ENCODE measurements at regions not wholly inside any gene's neighbourhood (a gene's known extent, or its start where the extent isn't known, plus 50 kb on each side); places are given as distances from the start of the nearest gene placed in this dataset.

DNA sequence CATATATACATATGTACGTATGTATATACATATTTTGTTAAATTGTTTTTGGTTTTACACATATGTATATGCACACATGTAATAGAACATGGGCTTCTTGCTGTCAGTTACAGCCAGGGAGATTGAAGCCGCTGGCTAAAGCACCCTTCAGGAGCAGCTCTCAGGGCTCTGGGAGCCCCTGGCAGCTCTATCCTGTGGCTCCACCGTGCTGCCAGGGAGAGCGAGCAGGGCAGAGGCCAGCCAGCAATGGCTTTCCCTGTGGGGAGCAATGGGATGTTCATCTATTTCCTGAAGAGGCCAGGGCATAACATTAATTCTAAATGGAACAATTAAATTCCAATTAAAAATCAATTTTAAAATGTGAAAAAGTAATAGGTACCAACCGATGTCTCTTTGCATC, 102.9 kb downstream of the PSMG1 start:
- WGBS, 2 experiments (ENCODE audit: extremely low coverage in 2 of 2, insufficient read length in 1 of 2): no CpG with 5 or more reads among the region's 5 CpGs
- DNase-seq: no peak
- POLR2A ChIA-PET (ENCODE audit: unreplicated experiment): no interaction called here
- no TSS peak for BruUV-seq (replicated peaks)
- in situ Hi-C loops (cut with MboI; ENCODE audit: low sequenced_read_pairs) (no loop called here), intact Hi-C loops (cut with micrococcal nuclease) (no loop called here), dilution Hi-C loops (cut with HindIII; ENCODE audit: low sequenced_read_pairs, unreplicated experiment) (no loop called here)
- Histone ChIP-seq H4K5ac (ENCODE audit: low read depth, low read length) (no peak overlapping the region), H3K18ac (ENCODE audit: low read depth, low read length) (no peak overlapping the region), H2AK5ac (ENCODE audit: low read depth, low read length) (no peak overlapping the region), H2AK9ac (replicated peaks; ENCODE audit: low read depth, low read length, poor library complexity) (no peak overlapping the region), H3K9ac (ENCODE audit: low read depth, low read length) (no peak overlapping the region), H2BK120ac (ENCODE audit: low read depth, low read length) (no peak overlapping the region), H3K36me3 (ENCODE audit: control insufficient read depth, insufficient read depth, low read length) (no peaks in the 10 kb centered on the region), H3K4me2 (ENCODE audit: low read depth, low read length) (no peak overlapping the region), H3K9me3 (ENCODE audit: control insufficient read depth, insufficient read depth, low read length) (no peaks in the 10 kb centered on the region), H3K27ac (ENCODE audit: insufficient read depth, low read length) (no peak overlapping the region), H3K4me3 (ENCODE audit: insufficient read depth, low read depth, low read length) (no peak overlapping the region), H2BK20ac (ENCODE audit: low read depth, low read length) (no peak overlapping the region), H4K91ac (ENCODE audit: insufficient read depth, low read depth, low read length) (no peak overlapping the region), H3K79me1 (ENCODE audit: low read depth in 1 of 2, low read length in 2 of 2) (no peaks in the 10 kb centered on the region), H4K20me1 (ENCODE audit: insufficient read depth, low read length) (no peaks in the 10 kb centered on the region), H2AFZ (replicated peaks; ENCODE audit: low read length, poor library complexity) (no peak overlapping the region), H3K4me1 (ENCODE audit: control insufficient read depth, insufficient read depth, low read length) (peaks cover 4% of the 10 kb centered on the region; the same call in 1 of the 2 replicates), H2BK15ac (ENCODE audit: low read depth, low read length) (no peak overlapping the region), H3K27me3 (ENCODE audit: control insufficient read depth, insufficient read depth, low read length) (peaks cover 3% of the 10 kb centered on the region; the same call in 1 of the 2 replicates), H3K56ac (ENCODE audit: extremely low read depth, insufficient read depth, low read length) (no peak overlapping the region), H3K14ac (replicated peaks; ENCODE audit: low read depth, low read length) (no peak overlapping the region), H2BK5ac (ENCODE audit: low read depth, low read length, poor library complexity, severe bottlenecking) (no peak overlapping the region), H4K8ac (ENCODE audit: low read depth in 2 of 2, low read length in 2 of 2) (no peak overlapping the region), H3K9me1 (ENCODE audit: insufficient read depth, low read length) (no peaks in the 10 kb centered on the region), H3K23ac (ENCODE audit: low read depth, low read length) (no peak overlapping the region), H3K4ac (ENCODE audit: low read depth, low read length) (no peak overlapping the region)
- CTCF ChIA-PET: no interaction called here
- ATAC-seq (ENCODE audit: low read depth): no peak
- TF ChIP-seq RCOR1 (IDR thresholded peaks at IDR 0.05; ENCODE audit: insufficient replicate concordance, low read length): no peak
- no peak for TF ChIP-seq RFX5 (IDR thresholded peaks at IDR 0.05; ENCODE audit: low read depth, low read length)
- no peak for TF ChIP-seq RAD21 (IDR thresholded peaks at IDR 0.05; ENCODE audit: low read length)
- TF ChIP-seq, protein P1, sequence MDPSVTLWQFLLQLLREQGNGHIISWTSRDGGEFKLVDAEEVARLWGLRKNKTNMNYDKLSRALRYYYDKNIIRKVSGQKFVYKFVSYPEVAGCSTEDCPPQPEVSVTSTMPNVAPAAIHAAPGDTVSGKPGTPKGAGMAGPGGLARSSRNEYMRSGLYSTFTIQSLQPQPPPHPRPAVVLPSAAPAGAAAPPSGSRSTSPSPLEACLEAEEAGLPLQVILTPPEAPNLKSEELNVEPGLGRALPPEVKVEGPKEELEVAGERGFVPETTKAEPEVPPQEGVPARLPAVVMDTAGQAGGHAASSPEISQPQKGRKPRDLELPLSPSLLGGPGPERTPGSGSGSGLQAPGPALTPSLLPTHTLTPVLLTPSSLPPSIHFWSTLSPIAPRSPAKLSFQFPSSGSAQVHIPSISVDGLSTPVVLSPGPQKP (IDR thresholded peaks at IDR 0.05; ENCODE audit: borderline replicate concordance, low read depth, low read length): no peak
- no peak for TF ChIP-seq MAZ (IDR thresholded peaks at IDR 0.05; ENCODE audit: borderline replicate concordance, low read depth, low read length)
- no peak for TF ChIP-seq MXI1 (IDR thresholded peaks at IDR 0.05; ENCODE audit: borderline replicate concordance, low read depth, low read length)
